OCI-LY7 (cell line): ENCODE measurements at regions not wholly inside any gene's neighbourhood (a gene's known extent, or its start where the extent isn't known, plus 50 kb on each side); places are given as distances from the start of the nearest gene placed in this dataset.

Experiments used
- CTCF ChIP-seq: fragments of 200-600 bp; sonication (generic); conservative IDR thresholded peaks from 2 replicates; pipeline ENCODE4 v1.5.1; 2014; ENCODE audit warnings: mild to moderate bottlenecking, antibody characterized with exemption, low read length, moderate library complexity, mixed read lengths
- EZH2phosphoT487 ChIP-seq: fragments of 200-600 bp; sonication (generic); IDR thresholded peaks from 2 replicates; pipeline ENCODE4 v1.6.1; 2018; ENCODE audit warnings: low read depth, borderline replicate concordance, mild to moderate bottlenecking, mixed run types, antibody characterized with exemption, low read length, moderate library complexity, mixed read lengths

GRCh38 chr2:22483036-22483435 is 901.9 kb upstream of the KLHL29 start:
- no peak for TF ChIP-seq CTCF
- no peak for TF ChIP-seq EZH2phosphoT487
